ENCODE measurements at regions not wholly inside any gene's neighbourhood (a gene's known extent, or its start where the extent isn't known, plus 50 kb on each side); places are given as distances from the start of the nearest gene placed in this dataset.
"Not testable (repeated sequence)": the region's sequence is repeated elsewhere in the genome, so short reads cannot be mapped to it uniquely, and the experiment has no call there.

DNA sequence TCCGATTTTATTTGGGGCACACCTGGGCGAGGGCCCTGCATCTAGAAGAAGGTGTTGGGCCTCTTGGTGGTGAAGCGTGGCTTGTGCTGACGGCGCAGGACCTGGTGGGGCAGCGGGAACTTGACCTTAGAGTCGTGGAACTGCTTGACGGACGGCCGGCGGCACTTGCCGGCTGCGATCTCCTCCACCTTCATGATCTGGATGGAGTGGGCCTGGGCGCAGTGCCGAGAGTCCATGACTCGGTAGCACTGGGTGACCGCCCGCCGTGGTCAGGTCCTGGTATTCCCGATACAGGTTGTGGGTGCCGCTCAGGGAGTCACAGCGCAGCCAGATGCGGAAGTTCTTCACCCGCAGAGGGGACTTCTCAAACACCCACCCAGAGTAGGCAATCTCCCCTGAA, 56.8 kb upstream of the ALG13 start:
- 83 to 95% methylated on average over 24 of the region's 24 CpGs for WGBS, 2 donors
- H3K4me1 ChIP-seq (ENCODE audit: control insufficient read depth in 1 of 2, insufficient read depth in 2 of 2, low read length in 2 of 2) = no peaks in the 10 kb centered on the region
- no peaks in the 10 kb centered on the region for H3K36me3 ChIP-seq (ENCODE audit: control insufficient read depth in 1 of 2, insufficient read depth in 2 of 2, low read length in 1 of 2)
- H3K4me3 ChIP-seq (ENCODE audit: low read length in 2 of 2) = no peak overlapping the region
- no peaks in the 10 kb centered on the region for H3K27me3 ChIP-seq (ENCODE audit: control insufficient read depth in 1 of 2, insufficient read depth in 2 of 2, low read length in 1 of 2)
- ATAC-seq (ENCODE audit: low FRiP score) (no peak), DNase-seq (peak in 1 of 2 donors; percentile 68)
- no peak overlapping the region for H3K27ac ChIP-seq (ENCODE audit: low read depth in 1 of 2, low read length in 2 of 2)
- intact Hi-C loops (cut with DNase I) = no loop called here
- no peaks in the 10 kb centered on the region for H3K9me3 ChIP-seq (ENCODE audit: control insufficient read depth, low read length)

DNA sequence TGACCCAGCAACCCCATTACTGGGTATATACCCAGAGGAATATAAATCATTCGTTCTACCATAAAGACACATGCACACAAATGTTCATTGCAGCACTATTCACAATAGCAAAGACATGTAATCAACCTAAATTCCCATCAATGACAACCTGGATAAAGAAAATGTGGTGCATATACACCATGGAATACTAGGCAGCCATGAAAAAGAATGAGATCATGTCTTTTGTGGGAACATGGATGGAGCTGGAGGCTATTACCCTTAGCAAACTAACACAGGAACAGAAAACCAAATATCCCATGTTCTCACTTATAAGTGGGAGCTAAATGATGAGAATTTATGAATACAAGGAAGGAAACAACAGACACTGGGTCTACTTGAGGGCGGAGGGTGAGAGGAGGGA, 53.7 kb upstream of the ALG13 start:
- H3K9me3 ChIP-seq (ENCODE audit: control insufficient read depth, low read length); H3K27me3 ChIP-seq (ENCODE audit: control insufficient read depth in 1 of 2, insufficient read depth in 2 of 2, low read length in 1 of 2); intact Hi-C loops (cut with DNase I); ATAC-seq (ENCODE audit: low FRiP score); H3K4me3 ChIP-seq (ENCODE audit: low read length in 2 of 2); H3K27ac ChIP-seq (ENCODE audit: low read depth in 1 of 2, low read length in 2 of 2); H3K36me3 ChIP-seq (ENCODE audit: control insufficient read depth in 1 of 2, insufficient read depth in 2 of 2, low read length in 1 of 2); DNase-seq; H3K4me1 ChIP-seq (ENCODE audit: control insufficient read depth in 1 of 2, insufficient read depth in 2 of 2, low read length in 2 of 2): not testable (repeated sequence)
- WGBS, 2 donors = 88 to 93% methylated on average over 2 of the region's 2 CpGs
